GM19438 (cell line): ENCODE measurements at regions not wholly inside any gene's neighbourhood (a gene's known extent, or its start where the extent isn't known, plus 50 kb on each side); places are given as distances from the start of the nearest gene placed in this dataset.

Experiments
- ATAC-seq: cut with Tn5 transposase; IDR thresholded peaks from one replicate; pipeline ENCODE4 v1.9.1; 2021; ENCODE audit warnings: low read depth; ENCODE audit not compliant: unreplicated experiment

DNA sequence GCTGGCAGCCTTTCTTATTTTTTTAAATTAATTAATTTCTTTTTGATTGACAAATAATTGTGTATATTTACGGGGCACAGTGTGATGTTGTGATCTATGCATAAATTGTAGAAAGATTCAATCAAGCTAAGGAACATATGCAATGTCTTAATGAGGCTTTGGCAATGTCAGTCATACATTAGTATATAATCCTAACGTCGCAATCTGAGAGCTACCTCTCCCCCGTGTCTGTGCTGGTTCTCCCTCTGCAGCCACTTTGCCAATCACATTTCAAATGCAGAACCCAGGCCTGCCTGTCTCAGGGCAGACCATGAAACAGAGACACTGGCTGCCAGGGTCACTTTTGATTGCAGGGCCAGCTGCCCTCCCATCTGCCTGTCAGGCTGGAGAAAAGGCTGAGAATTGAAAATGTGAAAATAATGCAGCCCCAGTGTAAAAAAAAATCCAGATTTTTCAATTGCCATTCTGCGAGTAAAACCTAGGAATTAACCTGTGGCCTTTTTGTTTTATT, 56.3 kb downstream of the SLC24A2 start:
- ATAC-seq, result no peak

DNA sequence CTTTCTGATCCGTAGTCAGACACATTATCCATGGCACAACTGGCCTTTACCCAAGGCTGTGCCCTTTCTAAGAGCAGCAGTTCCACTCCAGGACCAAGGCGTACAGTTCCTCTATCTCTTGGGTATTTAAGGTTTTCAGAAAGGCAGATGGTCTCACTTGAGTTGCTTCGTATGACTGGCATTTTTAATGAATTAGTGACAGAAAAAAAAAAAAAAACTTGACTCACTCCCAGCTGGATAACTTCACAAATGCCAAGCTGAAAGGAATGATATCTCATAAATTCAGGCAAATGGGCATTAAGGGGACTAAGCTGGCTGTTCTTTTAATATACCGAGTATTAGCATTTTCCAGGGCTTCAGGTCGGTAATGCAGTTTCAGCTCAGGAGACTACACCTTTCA, 60.7 kb downstream of the SLC24A2 start:
- ATAC-seq, result no peak

DNA sequence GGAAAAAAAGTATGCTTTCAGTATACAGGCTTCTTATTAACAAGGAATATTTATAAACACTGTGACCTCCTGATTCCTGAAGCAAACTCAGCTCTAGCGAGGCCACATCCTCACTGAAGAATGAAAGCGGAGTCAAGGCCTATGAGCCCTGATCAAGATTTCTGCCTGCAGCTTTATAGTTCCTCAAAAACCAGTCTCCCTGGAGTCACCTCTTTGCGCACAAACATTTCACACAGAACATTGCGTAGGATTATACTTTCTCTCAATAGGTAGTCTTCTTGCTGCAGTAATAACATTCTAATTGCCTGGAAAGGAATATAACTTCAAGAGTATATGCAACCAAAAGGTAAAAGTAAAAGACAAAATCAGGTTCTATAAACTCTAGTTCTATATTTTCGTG, 62.9 kb downstream of the SLC24A2 start:
- no peak for ATAC-seq

DNA sequence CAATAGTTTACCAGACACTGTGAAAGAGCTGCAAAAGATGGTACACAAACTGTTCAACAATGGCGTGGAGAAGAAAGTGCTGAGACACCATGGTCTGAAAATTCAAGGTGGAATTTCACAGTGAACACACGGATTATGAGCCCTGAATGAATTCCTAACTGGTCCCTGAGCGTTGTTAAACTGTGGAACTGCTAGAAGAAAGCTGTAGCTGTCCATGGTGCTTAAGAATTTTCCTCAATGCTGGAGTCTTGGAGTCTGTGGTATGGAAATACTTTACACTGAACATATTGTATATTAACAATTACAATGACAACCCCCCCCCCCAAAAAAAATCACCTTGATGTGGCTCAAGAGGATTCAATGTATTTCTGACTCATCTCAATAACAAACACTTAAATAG, 68.5 kb downstream of the SLC24A2 start:
- ATAC-seq, result no peak

DNA sequence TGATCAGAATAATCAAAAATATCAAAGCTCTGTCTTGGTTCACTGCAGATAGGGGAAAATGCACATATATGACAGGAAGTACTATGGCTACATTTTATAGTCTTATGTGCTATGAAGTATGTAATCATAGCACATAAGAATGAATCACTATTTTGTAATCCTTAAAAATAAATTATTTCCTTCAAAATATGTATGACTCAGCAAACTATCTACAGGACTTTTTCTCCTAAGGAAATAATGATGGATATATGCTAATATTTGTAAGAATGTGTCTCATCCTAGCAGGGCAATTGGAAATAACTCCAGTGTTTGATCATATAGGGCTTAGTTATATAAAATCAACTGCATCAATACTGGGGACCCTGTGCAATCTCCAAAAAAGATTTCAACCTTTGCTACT, 85.1 kb downstream of the SLC24A2 start:
- ATAC-seq, result no peak

GRCh38 chr9:19701991-19702390, 86.8 kb downstream of the SLC24A2 start:
- ATAC-seq, result no peak

DNA sequence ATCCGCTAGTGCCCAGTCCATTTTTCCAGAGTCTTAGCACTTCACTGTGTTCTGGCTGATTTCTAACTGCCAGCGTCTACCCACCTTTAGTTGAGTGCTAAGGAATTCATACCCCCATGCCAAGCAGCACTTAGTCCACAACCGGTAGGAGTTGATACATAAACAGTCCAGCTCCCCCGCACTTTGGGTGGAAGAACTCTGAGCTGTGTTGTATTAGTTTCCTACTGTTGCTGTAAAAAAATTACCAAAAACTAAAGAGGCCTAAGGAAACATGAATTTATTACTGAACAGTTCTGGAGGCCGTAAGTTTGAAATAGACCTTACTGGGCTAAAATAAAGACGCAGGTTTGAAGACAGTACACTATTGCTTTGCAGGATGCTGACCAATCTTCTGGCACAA, 87.6 kb downstream of the SLC24A2 start:
- ATAC-seq, result no peak

DNA sequence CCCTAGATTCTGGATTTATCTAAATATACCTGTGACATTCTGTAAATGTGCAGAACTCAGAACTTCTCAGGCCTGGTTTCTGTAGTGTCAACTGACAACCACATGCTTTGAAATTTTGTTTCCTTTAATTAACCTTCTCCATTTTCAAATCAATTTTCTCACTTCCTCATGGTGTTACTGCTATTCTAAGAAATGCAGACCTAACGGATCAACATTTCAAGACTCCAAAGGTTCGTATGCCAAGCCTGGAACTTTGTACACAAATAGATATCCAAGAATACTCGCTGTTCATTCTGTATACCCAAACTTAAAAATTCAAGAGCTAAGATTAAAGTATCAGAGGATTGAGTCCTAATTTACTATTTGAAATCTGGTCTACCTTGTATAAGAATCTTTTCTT, 88.1 kb downstream of the SLC24A2 start:
- no peak for ATAC-seq

DNA sequence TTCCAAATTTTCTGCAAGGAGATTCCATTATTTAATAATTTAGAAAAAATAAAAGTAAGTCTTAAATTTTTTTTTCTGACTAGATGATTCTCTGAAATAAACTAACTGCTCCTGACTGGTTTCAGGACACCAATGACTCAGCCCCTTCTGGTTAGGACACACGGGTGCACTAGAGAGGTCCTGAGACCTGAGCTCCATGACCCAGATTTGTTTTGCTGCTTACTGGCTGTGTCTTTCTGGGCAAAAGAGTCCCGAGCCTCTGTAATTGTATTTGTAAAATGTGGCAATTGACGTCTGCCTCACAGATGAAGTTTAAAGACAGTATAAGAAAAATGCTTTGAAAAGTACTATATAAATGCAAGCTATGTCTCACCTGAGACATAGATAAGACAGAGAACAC, 89.1 kb downstream of the SLC24A2 start:
- no peak for ATAC-seq

DNA sequence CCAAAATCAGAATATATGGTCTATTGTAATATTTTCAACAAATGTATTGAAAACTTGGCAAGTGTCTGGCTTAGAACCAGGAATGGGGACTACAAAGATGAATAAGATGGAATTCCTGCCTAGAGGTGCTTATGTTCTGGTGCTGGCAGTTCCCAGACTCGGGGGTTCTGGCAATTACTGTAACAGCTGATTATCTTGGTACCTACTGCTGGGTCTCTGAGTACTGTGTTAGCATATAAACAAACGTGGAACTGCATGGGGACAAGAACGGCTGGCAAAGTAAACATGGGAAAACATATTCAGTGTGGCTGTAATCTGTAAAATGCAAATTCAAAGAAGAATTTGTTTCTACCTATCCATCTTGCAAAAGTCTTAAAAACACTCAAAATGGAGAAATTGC, 89.9 kb downstream of the SLC24A2 start:
- no peak for ATAC-seq

DNA sequence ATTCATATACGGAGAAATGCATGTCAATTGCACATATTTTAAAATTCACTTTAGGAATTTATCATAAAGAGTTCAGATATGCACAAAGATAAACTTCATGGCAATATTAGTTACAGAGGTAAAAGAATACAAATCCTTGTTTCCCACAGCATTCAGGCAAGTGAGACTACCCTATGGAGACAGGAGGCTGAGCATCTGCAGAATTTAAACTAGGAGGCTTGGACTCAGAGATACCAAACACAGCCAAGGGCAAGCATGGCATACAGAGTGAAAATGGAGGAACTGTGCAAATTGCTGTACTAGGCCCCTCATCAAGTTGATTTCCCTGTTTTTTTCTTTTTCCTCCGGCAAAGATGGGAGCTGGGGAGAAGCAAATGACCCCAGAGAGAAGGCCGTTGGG, 94.2 kb downstream of the SLC24A2 start:
- ATAC-seq, result no peak

DNA sequence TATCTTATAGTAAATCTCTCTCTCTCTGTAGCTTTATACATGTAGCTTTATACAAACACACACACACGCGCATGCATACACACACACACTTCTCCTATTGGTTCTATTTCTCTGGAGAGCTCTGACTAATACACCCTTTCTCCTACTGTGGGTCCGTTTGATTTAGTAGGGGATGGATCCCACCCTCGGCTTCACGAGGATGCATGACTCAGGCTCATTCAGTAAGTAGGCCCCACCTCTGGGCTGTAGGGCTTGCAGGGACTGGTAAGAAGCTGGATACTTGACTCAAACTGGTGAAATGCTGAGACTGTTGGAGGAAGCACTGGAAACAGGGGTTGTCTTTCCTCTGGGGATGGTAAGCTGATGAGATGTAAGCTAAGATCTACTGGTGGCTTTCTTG, 98.7 kb downstream of the SLC24A2 start:
- no peak for ATAC-seq

- no peak for ATAC-seq
Observed at GRCh38 chr9:19689328-19690101, 99.3 kb downstream of the SLC24A2 start.

DNA sequence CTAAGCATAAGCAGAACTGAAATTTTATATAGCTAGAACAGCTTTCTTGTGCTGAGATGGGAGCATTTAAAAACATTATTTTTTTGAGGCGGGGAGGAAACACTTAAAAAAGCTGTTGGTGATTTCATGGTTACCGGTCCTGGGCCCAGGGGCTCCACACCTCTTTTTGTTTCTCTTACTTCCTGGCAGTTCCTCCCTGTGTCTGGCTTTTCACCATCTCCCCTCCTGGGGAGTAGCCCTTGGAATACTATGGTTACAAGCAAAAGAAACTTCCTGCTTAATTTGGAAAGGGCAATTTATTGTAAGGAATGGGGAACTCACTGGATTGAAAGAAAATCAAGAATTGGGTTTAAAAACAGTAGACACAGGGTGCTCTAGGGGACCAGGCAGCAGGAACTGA, 105.1 kb downstream of the SLC24A2 start:
- no peak for ATAC-seq

GRCh38 chr9:19682397-19682796, 106.4 kb downstream of the SLC24A2 start:
- no peak for ATAC-seq

- no peak for ATAC-seq
Observed at GRCh38 chr9:19681846-19682245, 107.0 kb downstream of the SLC24A2 start.

- ATAC-seq, result no peak
Observed at GRCh38 chr9:19677924-19678323, 110.9 kb downstream of the SLC24A2 start.

DNA sequence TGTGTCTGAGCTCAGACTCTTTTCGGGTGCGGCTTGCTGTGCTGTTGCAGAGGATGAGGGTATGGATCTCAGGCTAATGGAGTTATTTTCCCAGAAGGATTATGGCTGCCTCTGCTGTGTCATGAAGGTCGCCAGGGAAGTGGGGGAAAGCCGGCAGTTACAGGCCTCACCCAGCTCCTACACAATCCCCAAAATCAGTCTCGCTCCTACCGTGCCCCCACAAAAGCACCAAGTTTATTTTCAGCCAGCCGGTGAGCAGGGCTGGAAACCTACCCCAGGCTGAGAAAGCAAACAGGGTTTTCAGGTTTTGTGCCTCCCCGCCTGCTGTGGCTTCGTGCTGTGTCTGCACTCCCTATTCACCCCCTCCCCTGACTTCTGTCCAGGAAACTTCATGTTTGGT, 113.3 kb downstream of the SLC24A2 start:
- no peak for ATAC-seq

DNA sequence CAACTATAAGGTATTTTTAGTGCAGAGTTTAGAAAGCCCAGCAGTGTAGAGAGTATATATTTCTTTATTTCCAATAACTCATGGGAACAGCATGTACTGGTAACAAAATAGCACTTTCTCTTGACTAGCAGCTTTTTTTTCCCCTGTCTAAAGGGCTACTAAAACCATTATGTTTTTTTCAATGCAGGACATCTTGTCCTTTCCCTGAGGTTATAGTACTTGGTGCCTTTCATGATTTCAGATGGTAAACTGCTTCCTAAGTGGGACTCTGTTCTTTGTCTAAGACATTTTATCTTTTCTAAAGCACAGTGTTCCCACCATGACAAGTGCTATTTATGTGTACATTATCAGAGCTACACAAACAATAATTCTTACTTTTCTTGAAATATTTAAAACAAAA, 122.3 kb downstream of the SLC24A2 start:
- ATAC-seq, result no peak

DNA sequence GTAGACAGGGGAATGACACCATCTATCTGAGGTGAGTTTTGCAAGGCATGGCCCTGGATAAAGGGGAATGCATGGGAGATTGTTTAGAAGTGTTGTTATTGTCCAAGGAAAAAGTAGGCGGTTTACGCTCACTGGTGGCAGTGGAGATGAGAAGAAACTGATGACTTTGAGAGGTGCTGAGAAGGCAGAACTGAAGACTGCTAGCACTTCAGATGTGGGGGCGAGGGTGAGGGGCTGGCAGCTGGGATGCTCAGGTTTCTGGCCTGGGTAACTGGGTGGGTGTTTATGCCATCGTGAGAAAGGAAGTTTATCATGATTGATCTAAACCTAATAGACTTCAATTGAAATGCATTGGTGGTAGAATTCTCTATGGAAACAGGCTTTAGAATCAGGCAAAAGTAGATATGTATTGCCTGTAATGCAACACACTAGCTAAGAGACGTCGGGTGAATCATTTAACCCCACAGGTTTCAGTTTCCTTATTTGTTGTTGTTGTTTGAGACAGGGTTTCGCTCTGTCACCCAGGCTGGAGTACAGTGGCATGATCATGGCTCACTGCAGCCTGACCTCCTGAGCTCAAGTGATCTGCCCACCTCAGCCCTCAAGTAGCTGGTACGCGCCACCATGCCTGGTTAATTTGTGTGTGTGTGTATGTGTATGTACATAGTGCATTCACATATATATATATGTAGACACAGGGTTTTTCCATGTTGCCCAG, 123.5 kb downstream of the SLC24A2 start:
- ATAC-seq, result peak; percentile 100

DNA sequence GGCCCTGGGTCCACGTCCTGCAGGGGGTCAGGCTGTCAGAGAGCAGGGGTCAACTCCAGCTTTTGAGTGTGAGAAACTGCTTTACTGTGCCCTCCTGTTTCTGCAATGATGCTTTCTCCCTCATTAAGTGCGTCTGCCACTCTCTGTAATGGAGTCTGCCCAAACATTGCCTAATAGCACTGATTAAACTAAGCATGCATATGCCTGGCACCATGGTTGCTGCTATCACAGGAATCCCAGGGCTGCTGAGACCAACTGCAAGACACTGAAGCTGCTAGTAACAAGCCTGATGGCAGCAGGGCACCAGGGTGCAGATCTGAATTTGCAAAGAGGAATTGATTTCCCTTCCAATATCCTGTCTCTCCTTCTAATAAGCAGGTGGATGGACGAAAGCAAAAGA, 125.3 kb downstream of the SLC24A2 start:
- no peak for ATAC-seq

GRCh38 chr9:19662213-19662612, 126.6 kb downstream of the SLC24A2 start:
- no peak for ATAC-seq
